22Rv1 (cell line): ENCODE measurements at regions not wholly inside any gene's neighbourhood (a gene's known extent, or its start where the extent isn't known, plus 50 kb on each side); places are given as distances from the start of the nearest gene placed in this dataset.

Source experiments
- H3K27ac ChIP-seq: fragments of 450-650 bp; 2 replicates; pipeline ENCODE4 v1.5.1; 2017
- ZFX ChIP-seq: fragments of 450-650 bp; IDR thresholded peaks from 2 replicates; pipeline ENCODE4 v1.6.1; 2017; ENCODE audit warnings: antibody characterized with exemption, borderline replicate concordance
- TF ChIP-seq, protein P1 (sequence below): fragments of 450-650 bp; IDR thresholded peaks from 2 replicates; pipeline ENCODE4 v1.5.1; 2017; ENCODE audit warnings: mild to moderate bottlenecking

DNA sequence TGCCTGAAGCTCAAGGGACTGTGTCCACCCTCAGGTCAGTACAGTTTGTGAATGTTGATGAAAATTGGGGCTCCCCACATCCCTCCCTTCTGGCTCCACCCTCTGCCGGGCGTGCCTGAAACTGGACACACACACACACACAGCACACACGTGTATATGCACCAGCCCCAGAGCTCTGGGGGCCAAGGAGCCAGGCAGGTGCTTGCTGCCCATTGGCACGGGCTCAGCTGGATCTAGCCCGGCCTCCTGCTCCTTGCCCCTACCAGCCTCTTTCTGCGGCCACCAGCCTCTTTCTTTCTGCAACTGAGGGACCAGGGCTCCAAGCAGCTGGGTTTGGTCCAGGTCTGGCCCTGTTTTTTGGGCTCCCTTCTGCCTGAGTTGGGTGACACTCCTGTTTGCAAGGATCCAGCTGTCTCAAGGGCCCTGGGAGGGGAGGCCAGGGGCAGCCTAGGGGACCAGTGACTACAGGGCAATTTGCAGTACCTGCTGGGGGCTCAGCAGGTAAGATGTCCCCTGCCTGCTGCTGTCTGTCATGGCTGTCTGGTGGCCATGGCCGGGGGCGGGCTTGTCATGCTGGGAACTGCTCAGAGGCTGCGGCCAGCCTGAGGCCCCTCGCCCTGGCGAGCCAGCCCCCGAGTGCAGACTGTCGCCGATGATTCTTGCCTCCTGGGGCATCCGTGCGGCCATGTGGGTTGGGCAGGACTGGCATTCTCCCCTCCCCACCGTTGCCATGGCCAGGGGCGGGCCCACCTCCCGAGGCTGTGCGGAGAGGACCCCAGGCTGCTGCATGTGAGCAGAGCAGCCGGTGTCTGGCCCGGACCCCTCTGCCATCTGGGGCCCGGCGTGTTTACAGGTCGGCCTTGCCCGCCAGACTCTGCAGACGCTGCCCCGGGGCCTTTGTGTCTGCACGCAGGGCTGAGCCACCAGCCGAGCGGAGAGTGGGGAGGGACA is 51.5 kb upstream of the PPARA start:
- TF ChIP-seq, protein P1, sequence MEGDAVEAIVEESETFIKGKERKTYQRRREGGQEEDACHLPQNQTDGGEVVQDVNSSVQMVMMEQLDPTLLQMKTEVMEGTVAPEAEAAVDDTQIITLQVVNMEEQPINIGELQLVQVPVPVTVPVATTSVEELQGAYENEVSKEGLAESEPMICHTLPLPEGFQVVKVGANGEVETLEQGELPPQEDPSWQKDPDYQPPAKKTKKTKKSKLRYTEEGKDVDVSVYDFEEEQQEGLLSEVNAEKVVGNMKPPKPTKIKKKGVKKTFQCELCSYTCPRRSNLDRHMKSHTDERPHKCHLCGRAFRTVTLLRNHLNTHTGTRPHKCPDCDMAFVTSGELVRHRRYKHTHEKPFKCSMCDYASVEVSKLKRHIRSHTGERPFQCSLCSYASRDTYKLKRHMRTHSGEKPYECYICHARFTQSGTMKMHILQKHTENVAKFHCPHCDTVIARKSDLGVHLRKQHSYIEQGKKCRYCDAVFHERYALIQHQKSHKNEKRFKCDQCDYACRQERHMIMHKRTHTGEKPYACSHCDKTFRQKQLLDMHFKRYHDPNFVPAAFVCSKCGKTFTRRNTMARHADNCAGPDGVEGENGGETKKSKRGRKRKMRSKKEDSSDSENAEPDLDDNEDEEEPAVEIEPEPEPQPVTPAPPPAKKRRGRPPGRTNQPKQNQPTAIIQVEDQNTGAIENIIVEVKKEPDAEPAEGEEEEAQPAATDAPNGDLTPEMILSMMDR = no peak
- TF ChIP-seq ZFX = no peak
- peak overlapping the region; percentile 79 for H3K27ac ChIP-seq

DNA sequence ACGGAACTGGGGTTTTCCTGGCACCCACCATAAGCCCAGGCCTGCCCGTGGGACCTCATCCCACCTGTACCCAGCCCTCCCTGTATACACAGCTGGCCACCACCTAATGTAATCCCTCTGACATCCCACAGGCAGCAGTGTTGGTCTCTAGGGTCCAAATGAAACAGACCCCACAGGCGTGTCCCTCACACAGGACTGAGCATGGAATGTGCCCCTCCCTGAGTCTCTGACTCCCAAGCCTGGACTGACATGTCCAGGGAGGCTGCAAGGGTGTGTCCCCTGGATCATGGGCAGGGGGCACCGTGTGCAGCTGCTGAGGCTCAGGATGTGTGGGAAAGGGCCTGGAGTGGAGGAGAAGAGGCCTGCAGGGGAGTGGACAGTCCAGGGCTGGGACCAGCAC is 50.6 kb upstream of the PPARA start:
- H3K27ac ChIP-seq = peak overlapping the region; percentile 79

DNA sequence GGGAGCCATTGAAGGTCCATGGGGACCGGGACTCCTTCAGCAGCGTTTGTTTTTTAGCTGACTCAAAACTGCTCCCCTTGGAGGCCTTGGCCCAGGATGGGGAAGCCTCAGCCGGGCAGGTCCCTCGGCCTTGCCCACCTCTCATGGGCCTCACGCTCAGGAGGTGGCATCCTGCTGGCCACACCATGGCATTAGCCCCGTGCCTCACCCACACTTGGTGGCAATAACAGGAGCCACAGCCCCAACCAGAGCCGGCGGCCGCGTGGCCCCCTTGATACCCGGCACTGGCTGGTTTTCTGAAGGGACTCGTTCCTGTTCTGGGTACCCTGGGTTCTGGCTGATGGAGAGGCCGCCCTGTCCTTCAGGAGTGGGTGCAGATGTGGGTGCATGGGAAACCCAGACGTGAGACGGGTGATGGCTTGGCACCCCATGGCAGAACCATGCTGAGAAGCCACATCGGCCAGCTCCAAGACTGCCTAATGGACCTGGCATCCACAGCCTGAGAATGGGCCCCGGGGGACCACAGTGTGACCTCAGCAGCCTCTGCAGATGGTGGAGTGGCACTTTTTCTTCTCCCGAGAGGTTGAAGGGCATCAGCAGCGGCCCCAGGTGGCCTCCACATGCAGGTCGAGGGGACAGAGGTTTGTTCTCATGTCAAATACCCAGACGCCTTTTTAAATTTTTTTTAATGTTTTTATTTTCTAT is 49.8 kb upstream of the PPARA start:
- peak overlapping the region; percentile 79 for H3K27ac ChIP-seq
- TF ChIP-seq, protein P1 = no peak
- TF ChIP-seq ZFX = no peak

More for the DNA sequence above, 50.6 kb upstream of the PPARA start:
- TF ChIP-seq ZFX = no peak
- TF ChIP-seq, protein P1 = no peak
